Stimulated activated CD4-positive, alpha-beta T cell treated with anti-CD3 and anti-CD28 coated beads, Interleukin-15, amount 100 ng/mL, for 1 hour (primary cell): ENCODE measurements at regions not wholly inside any gene's neighbourhood (a gene's known extent, or its start where the extent isn't known, plus 50 kb on each side); places are given as distances from the start of the nearest gene placed in this dataset.
"Not testable (repeated sequence)": the region's sequence is repeated elsewhere in the genome, so short reads cannot be mapped to it uniquely, and the experiment has no call there.

Experiments used
- DNase-seq, 2 donors: peaks; one replicate each; pipeline ENCODE4 v3.0.0-alpha.2; 2020; ENCODE audit warnings: low read depth in 1 of 2, low spot score in 1 of 2

GRCh38 chr5:166074582-166075481, 2216.6 kb upstream of the WWC1 start:
- no peak for DNase-seq

DNA sequence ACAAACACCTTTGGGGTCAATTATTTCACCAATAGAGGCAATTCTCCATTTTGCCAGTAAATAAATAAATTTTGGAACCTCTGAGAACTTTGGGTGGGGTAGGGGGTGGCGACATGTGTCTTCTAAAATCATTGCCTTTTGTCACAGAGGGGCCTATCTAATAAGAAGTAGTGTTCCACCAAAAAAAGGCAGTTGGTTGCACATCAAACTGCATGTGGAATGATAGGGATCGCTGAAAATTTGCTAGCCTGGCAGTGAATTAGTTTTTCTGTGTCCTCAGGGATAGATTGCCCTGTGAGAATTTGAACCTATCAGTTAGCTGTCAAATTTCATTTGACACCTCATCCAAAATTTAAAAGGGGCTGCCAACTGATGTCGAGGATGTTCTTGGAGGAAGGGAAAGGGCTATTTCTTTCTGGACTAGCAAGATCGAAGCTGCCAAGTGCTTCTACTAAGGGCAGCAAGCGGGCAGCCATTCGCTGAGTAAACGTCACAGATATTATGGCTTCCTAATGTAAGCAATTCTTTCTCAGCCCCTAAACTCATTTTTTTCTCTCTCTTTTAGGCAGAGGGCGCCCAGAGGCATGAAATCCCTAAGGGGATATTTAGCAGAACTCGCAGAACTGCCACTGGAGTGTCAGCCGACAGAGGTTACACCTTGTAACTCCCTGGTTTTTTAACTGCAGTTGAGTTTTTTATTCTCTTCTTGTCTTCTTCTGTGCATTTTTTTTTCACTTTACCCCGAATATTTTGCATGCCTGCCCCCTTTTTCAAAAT, 2208.1 kb upstream of the WWC1 start:
- no peak for DNase-seq

- no peak for DNase-seq
Observed at GRCh38 chr5:166086568-166086967, 2204.9 kb upstream of the WWC1 start.

DNA sequence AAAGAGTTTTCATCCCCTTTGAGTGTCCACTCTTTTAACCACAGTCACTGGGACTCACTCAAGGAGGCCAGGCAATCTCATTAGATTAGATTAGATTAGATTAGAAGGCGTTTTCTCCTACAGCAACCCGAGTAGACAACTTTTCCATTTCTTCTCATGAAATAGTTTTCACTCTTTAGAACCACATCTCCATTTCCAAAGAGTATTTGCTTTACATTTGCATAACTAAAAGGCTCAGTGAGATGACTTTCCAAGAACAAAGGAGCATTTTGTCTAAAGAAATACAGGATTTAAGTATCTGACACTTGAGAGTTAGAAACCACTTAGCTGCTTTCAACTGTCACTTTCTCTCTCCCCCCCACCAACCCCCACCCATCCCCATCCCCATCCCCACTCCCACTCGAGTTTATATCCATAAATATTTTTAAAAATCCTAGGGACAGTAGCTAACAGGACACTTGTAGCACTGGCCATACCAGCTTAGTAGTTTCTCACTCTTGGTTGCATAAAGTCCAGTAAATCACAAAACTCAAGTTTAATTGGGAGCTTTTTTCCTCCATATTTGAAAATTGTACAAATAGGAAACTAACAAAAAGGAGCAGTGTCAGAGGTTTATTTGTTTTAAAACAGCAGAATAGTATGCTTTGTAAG, 2202.9 kb upstream of the WWC1 start:
- no peak for DNase-seq

GRCh38 chr5:166091931-166092330, 2199.5 kb upstream of the WWC1 start:
- no peak for DNase-seq

- no peak for DNase-seq
Observed at GRCh38 chr5:166093312-166093711, 2198.1 kb upstream of the WWC1 start.

- DNase-seq: no peak
Observed at GRCh38 chr5:166102947-166103346, 2188.5 kb upstream of the WWC1 start.

GRCh38 chr5:166111021-166111420, 2180.4 kb upstream of the WWC1 start:
- DNase-seq: no peak

GRCh38 chr5:166117072-166118066, 2174.1 kb upstream of the WWC1 start:
- no peak for DNase-seq

DNA sequence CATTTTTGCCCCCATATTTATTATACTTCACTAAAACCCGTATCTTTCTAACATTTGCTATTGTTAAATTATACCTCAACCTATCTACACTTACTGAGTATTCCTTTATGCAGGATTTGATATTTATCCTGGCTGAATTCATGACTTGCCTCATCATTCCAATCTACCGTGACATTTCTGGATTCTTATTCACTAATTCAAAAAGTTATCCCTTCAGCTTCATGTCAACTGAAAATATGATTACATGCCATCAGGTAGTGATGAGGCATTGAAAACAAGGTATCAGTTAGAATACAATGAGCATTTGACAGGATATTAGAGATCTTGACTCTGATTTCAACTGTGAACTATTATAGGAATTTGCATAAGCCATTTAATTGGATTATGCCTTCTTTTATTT, 2171.9 kb upstream of the WWC1 start:
- no peak for DNase-seq

DNA sequence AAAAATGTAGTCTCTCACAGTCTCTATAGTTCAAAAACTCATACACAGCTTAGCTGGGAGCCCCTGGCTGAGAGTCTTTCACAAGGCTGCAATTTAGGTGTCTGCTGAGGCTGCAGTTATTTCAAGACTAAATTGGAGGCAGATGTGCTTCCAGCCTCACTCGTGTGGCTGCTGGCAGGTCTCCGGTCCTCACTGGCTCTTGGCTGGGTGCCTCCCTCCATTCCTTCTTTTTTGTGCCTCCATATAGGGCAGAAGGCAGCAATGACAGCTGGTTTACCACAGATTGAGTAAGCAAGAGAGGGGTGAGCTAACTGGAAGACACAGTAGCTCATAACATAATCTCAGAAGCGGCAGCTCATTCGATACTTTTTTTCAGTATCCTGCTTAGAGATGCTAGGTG, 2167.7 kb upstream of the WWC1 start:
- DNase-seq: no peak

DNA sequence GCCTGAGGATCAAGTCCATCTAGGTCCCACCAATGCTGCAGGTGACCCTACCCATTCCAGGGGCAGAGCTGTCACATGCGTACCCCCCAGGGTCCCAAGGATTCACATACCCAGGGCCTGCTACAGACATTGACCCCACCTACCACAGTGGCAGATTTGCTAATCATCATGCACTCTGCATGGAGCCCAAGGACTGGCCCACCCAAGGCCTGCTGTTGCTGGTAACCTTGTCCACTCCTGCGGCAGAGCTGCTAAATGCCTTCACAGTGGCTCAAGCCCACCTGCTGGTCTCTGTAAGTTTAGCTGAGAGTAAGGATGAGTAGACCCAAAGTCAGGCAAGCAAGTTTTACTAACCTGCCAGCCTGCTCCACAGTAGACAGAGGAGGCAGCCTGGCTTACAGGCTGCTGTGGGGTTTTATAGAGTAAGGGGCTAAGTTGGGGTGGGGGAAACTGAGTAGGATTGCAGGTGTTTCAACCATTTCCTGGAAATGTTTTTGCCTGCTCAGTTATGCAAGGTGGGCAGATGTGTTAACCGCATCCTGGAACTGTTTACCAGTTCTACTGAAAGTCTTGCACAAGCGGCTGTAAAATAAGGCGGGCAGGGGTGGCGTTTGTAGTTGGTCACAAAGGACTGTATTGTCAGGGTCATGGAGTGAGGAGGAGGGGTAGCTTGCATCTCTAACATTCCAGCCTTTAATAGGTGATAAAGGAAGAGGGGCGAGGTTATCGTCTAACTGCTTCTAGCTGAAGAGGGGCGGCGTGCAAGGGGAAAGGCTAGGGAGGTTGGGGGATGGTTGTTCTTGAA, 2163.5 kb upstream of the WWC1 start:
- DNase-seq: no peak

- DNase-seq: not testable (repeated sequence)
Observed at GRCh38 chr5:166145107-166145506, 2146.3 kb upstream of the WWC1 start.

GRCh38 chr5:166163996-166164610, 2127.3 kb upstream of the WWC1 start:
- no peak for DNase-seq

DNA sequence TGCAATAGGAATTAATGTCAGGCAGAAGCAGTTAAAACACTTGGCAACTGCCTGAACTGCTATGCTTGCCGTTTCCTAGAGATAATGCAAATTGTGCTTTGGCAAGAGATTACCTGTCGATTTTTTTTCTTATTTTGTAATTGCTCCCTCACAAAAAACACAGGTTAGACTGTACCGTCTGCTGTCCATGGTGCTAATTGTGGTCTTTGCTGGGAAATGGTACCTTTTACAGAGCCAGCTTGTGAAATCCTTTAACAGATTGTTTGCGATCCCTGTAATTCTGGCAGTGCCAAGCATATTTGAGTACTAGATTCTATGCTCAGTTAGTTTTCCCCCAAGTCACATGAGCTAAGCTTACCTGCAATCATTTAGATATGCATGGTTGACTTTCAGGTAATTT, 2125.8 kb upstream of the WWC1 start:
- no peak for DNase-seq

DNA sequence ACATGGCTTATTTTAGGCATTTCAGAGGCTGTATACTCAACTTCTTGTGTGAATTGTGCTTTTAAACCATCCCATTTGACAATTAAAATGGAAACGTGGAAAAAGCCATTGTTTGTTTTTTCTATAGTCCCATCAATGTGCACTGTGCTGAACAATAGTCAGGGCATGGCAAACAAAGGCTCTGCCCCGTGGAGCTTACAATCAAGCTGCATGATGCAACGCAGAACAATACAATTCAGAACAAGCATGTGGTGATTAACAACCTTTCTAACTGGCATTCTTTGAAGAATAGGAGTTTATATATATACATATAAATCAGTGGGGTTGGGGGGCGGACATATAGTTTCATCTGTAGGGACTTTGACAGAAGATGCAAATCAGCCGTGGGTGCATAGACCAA, 2125.4 kb upstream of the WWC1 start:
- DNase-seq: no peak

DNA sequence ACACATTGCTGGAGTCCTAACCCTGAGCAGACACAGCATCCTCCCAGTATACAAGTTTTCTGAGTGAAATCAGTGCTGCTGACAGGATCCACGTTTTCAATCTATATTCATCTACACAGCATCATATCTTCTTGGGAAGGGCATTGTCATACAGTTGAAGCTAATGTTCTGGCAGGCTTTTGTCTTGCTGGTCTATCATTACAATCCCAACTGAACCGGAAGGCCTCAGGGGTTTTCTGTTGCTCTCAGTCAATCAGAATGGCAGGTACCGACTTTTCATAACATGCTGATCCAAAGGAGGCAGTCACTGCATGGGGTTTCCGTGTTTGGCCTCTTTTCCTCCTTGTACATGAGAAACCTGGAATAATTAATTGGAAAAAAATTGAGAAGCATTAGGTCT, 2118.8 kb upstream of the WWC1 start:
- no peak for DNase-seq

DNA sequence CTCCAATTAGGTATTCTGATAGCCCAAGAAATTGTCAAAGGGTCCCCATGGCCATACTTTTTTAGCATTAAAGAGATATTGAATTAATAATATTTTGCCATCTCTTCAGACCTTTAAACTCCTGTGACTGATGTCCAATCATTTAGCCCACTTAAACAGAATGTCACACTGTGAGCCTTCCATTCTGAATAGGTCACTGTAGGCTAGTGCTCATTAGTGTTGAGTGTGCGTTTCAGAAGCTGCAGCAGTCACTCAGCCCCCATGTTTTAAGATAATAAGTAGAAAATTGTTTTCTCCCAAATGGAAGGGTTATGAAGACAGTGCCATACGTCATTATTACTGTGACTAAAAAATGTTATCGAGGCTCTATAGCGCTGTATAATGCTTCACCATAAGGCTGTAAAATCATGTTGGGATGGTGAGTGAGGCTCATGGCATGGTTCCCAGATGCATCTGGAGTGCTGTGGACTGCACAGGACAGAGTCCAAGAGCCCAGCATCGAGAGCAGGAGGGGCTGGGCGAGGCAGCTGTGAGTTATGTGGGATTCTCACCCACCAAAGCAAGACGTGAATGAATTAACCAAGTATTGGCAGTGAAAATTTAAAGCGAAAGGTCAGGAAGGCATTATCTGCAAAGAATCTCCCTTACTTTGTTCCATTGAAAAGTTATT, 2112.9 kb upstream of the WWC1 start:
- no peak for DNase-seq

- no peak for DNase-seq
Observed at GRCh38 chr5:166185185-166185584, 2106.3 kb upstream of the WWC1 start.
